ENCODE measurements at regions not wholly inside any gene's neighbourhood (a gene's known extent, or its start where the extent isn't known, plus 50 kb on each side); places are given as distances from the start of the nearest gene placed in this dataset.

DNA sequence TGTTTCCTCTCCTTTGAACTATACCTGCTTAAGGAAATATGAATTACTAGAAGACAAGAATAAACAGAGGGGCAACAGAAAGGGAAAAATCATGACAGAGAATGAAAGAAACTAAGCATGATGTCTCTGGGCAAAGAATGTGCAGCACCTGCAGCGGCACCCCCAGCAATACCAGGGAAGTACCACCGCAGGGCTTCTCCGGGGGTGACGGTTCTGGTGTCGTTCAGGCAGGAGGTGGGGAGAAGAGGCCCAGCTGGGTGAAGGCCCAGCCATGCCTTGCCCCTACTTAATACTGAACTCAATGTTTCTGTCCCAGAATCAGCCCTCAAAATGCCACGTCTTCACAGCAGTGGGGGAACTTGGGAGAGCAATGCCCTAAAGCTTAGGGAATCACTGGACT, 337.6 kb downstream of the CDC14C start:
- no peak for ATAC-seq
- TF ChIP-seq, protein P1, sequence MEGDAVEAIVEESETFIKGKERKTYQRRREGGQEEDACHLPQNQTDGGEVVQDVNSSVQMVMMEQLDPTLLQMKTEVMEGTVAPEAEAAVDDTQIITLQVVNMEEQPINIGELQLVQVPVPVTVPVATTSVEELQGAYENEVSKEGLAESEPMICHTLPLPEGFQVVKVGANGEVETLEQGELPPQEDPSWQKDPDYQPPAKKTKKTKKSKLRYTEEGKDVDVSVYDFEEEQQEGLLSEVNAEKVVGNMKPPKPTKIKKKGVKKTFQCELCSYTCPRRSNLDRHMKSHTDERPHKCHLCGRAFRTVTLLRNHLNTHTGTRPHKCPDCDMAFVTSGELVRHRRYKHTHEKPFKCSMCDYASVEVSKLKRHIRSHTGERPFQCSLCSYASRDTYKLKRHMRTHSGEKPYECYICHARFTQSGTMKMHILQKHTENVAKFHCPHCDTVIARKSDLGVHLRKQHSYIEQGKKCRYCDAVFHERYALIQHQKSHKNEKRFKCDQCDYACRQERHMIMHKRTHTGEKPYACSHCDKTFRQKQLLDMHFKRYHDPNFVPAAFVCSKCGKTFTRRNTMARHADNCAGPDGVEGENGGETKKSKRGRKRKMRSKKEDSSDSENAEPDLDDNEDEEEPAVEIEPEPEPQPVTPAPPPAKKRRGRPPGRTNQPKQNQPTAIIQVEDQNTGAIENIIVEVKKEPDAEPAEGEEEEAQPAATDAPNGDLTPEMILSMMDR (IDR thresholded peaks at IDR 0.05), result no peak

DNA sequence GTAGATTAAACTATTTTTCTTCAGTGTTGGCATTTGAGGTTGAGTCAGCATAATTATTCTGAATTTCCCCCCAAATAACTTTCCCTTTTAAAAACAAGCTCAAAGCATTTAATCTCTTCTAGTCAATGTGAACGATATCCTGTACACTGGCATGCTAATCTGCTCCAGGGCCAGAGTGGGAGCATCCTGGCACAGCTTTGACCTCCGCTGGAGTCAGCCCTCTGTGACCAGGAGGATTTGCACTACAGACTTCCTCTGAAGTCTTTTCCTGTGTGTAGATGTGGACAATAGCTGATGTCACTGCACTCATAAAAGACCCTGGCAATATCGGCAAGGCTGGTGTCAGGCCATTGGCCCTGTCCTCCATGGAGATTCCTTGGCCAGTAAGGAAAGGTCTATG, 340.2 kb downstream of the CDC14C start:
- Histone ChIP-seq H3K27ac (no peak overlapping the region), H3K9me3 (no peaks in the 10 kb centered on the region), H3K36me3 (no peaks in the 10 kb centered on the region), H3K4me3 (no peak overlapping the region), H3K27me3 (no peaks in the 10 kb centered on the region), H3K4me1 (no peaks in the 10 kb centered on the region)
- DNase-seq (no peak), ATAC-seq (no peak)
- intact Hi-C loops (cut with DNase I), result no loop called here
- TF ChIP-seq, protein P1 (IDR thresholded peaks at IDR 0.05), result no peak

More for the DNA sequence above, 337.6 kb downstream of the CDC14C start:
- H3K4me3 ChIP-seq, result no peak overlapping the region
- no peak for DNase-seq
- H3K4me1 ChIP-seq, result no peaks in the 10 kb centered on the region
- no peaks in the 10 kb centered on the region for H3K9me3 ChIP-seq
- no peak overlapping the region for H3K27ac ChIP-seq
- no peaks in the 10 kb centered on the region for H3K36me3 ChIP-seq
- H3K27me3 ChIP-seq, result no peaks in the 10 kb centered on the region
- intact Hi-C loops (cut with DNase I), result no loop called here

GRCh38 chr7:49273897-49274296, 349.6 kb downstream of the CDC14C start:
- Histone ChIP-seq H3K27me3 (no peaks in the 10 kb centered on the region), H3K4me3 (no peak overlapping the region), H3K36me3 (no peaks in the 10 kb centered on the region), H3K27ac (no peak overlapping the region), H3K4me1 (no peaks in the 10 kb centered on the region), H3K9me3 (no peaks in the 10 kb centered on the region)
- DNase-seq (no peak), ATAC-seq (no peak)
- intact Hi-C loops (cut with DNase I), result no loop called here
- TF ChIP-seq, protein P1 (IDR thresholded peaks at IDR 0.05), result no peak

DNA sequence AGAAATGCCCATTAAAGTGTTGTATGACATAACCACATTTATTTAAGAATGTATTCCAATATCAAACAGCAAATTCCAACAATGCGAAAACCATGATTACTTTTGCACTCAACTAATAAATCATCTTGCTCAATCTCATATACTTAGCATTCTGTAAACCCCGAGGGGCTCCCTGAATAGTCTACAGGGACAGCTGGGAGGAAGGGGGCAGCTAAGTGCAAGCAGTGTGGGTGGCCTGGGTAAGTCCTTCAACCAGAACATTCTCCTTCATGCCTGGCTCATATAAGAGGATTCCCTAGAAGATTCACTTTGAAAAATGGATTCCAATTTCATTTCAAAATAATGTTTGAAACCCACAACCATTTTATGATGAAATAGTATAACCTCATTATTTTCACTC, 355.5 kb downstream of the CDC14C start:
- no peak overlapping the region for H3K27ac ChIP-seq
- intact Hi-C loops (cut with DNase I), result no loop called here
- ATAC-seq (no peak), DNase-seq (no peak)
- H3K9me3 ChIP-seq, result no peaks in the 10 kb centered on the region
- H3K4me1 ChIP-seq, result no peaks in the 10 kb centered on the region
- H3K4me3 ChIP-seq, result no peak overlapping the region
- H3K27me3 ChIP-seq, result no peaks in the 10 kb centered on the region
- no peaks in the 10 kb centered on the region for H3K36me3 ChIP-seq
- TF ChIP-seq, protein P1 (IDR thresholded peaks at IDR 0.05), result no peak

- H3K36me3 ChIP-seq, result no peaks in the 10 kb centered on the region
- TF ChIP-seq, protein P1 (IDR thresholded peaks at IDR 0.05), result no peak
- H3K27ac ChIP-seq, result no peak overlapping the region
- no peaks in the 10 kb centered on the region for H3K4me1 ChIP-seq
- H3K4me3 ChIP-seq, result no peak overlapping the region
- DNase-seq (no peak), ATAC-seq (no peak)
- H3K9me3 ChIP-seq, result no peaks in the 10 kb centered on the region
- intact Hi-C loops (cut with DNase I), result no loop called here
- no peaks in the 10 kb centered on the region for H3K27me3 ChIP-seq
Measured at GRCh38 chr7:49287653-49288052, 363.3 kb downstream of the CDC14C start.

- Histone ChIP-seq H3K4me3 (no peak overlapping the region), H3K27me3 (no peaks in the 10 kb centered on the region), H3K9me3 (no peaks in the 10 kb centered on the region), H3K27ac (no peak overlapping the region), H3K36me3 (no peaks in the 10 kb centered on the region), H3K4me1 (no peaks in the 10 kb centered on the region)
- TF ChIP-seq, protein P1 (IDR thresholded peaks at IDR 0.05), result no peak
- no peak for ATAC-seq
- DNase-seq, result no peak
- intact Hi-C loops (cut with DNase I), result no loop called here
Measured at GRCh38 chr7:49294611-49295010, 370.3 kb downstream of the CDC14C start.

Data from upper lobe of right lung (tissue), 1 donor.